Neural progenitor cell (in vitro differentiated cells): ENCODE measurements at regions not wholly inside any gene's neighbourhood (a gene's known extent, or its start where the extent isn't known, plus 50 kb on each side); places are given as distances from the start of the nearest gene placed in this dataset.

Experiments used
- CTCF ChIP-seq: fragments of 200-600 bp; sonication (generic); IDR thresholded peaks from 2 replicates; pipeline ENCODE4 v1.5.1; 2017; ENCODE audit warnings: antibody characterized with exemption, mild to moderate bottlenecking
- EZH2 ChIP-seq: fragments of 200-600 bp; sonication (generic); IDR thresholded peaks from 2 replicates; pipeline ENCODE4 v1.6.1; 2017; ENCODE audit warnings: antibody characterized with exemption, mild to moderate bottlenecking, moderate library complexity
- EZH2phosphoT487 ChIP-seq: fragments of 200-600 bp; sonication (generic); IDR thresholded peaks from 2 replicates; pipeline ENCODE4 v1.6.1; 2017; ENCODE audit warnings: antibody characterized with exemption

GRCh38 chr1:233487408-233487807 is 126.5 kb upstream of the KCNK1 start:
- TF ChIP-seq CTCF = no peak
- no peak for TF ChIP-seq EZH2
- no peak for TF ChIP-seq EZH2phosphoT487
